ENCODE measurements at regions not wholly inside any gene's neighbourhood (a gene's known extent, or its start where the extent isn't known, plus 50 kb on each side); places are given as distances from the start of the nearest gene placed in this dataset.

GRCh38 chr6:12555781-12556180 is 160.8 kb upstream of the PHACTR1 start:
- ATAC-seq (ENCODE audit: low FRiP score) (no peak), DNase-seq (ENCODE audit: low spot score) (no peak)
- TF ChIP-seq CTCF (IDR thresholded peaks at IDR 0.05), result no peak

GRCh38 chr6:12557765-12558164 is 158.8 kb upstream of the PHACTR1 start:
- DNase-seq (ENCODE audit: low spot score), result no peak
- no peak for TF ChIP-seq CTCF (IDR thresholded peaks at IDR 0.05)
- ATAC-seq (ENCODE audit: low FRiP score), result no peak

GRCh38 chr6:12560315-12560714 is 156.3 kb upstream of the PHACTR1 start:
- ATAC-seq (ENCODE audit: low FRiP score), result no peak
- TF ChIP-seq CTCF (IDR thresholded peaks at IDR 0.05), result no peak
- DNase-seq (ENCODE audit: low spot score), result no peak

- no peak for TF ChIP-seq CTCF (IDR thresholded peaks at IDR 0.05)
- no peak for DNase-seq (ENCODE audit: low spot score)
- ATAC-seq (ENCODE audit: low FRiP score), result no peak
Measured at GRCh38 chr6:12566618-12567123, 149.9 kb upstream of the PHACTR1 start.

- DNase-seq (ENCODE audit: low spot score), result no peak
- no peak for ATAC-seq (ENCODE audit: low FRiP score)
- TF ChIP-seq CTCF (IDR thresholded peaks at IDR 0.05), result no peak
Measured at GRCh38 chr6:12567682-12568081, 148.9 kb upstream of the PHACTR1 start.

- no peak for ATAC-seq (ENCODE audit: low FRiP score)
Measured at GRCh38 chr6:12569646-12570045, 146.9 kb upstream of the PHACTR1 start.

More at GRCh38 chr6:12569646-12570045, 146.9 kb upstream of the PHACTR1 start:
- TF ChIP-seq CTCF (IDR thresholded peaks at IDR 0.05), result no peak
- no peak for DNase-seq (ENCODE audit: low spot score)

Data from omental fat pad (tissue), 3 donors.